Stimulated activated CD8-positive, alpha-beta memory T cell treated with anti-CD3 and anti-CD28 coated beads, Interleukin-7, amount 100 ng/mL, for 24 hours (primary cell): ENCODE measurements at regions not wholly inside any gene's neighbourhood (a gene's known extent, or its start where the extent isn't known, plus 50 kb on each side); places are given as distances from the start of the nearest gene placed in this dataset.
A peak's percentile ranks its signal among the peaks of the same experiment; 100 is the strongest.

ENCODE experiments used
- DNase-seq: peaks from one replicate; pipeline ENCODE4 v3.0.0-alpha.2; 2020; ENCODE audit warnings: low read depth

- no peak for DNase-seq
Measured at GRCh38 chr11:123255909-123256308, 60.9 kb upstream of the CLMP start.

- no peak for DNase-seq
Measured at GRCh38 chr11:123254357-123254756, 59.3 kb upstream of the CLMP start.

- no peak for DNase-seq
Measured at GRCh38 chr11:123253911-123254310, 58.9 kb upstream of the CLMP start.

GRCh38 chr11:123253223-123253622 lies 58.2 kb upstream of the CLMP start:
- no peak for DNase-seq

GRCh38 chr11:123251657-123252344 lies 56.8 kb upstream of the CLMP start:
- DNase-seq: no peak

- no peak for DNase-seq
Measured at GRCh38 chr11:123250892-123251656, 56.0 kb upstream of the CLMP start.

GRCh38 chr11:123249354-123249753 lies 54.3 kb upstream of the CLMP start:
- no peak for DNase-seq

GRCh38 chr11:123247813-123248379 lies 52.8 kb upstream of the CLMP start:
- no peak for DNase-seq

- DNase-seq: no peak
Measured at GRCh38 chr11:123247496-123247799, 52.4 kb upstream of the CLMP start.

- peak; percentile 58 for DNase-seq
Measured at GRCh38 chr11:123246749-123247495, 51.9 kb upstream of the CLMP start.

GRCh38 chr11:123245567-123245966 lies 50.5 kb upstream of the CLMP start:
- no peak for DNase-seq
